ENCODE measurements at regions not wholly inside any gene's neighbourhood (a gene's known extent, or its start where the extent isn't known, plus 50 kb on each side); places are given as distances from the start of the nearest gene placed in this dataset.
A peak's percentile ranks its signal among the peaks of the same experiment; 100 is the strongest.

- ATAC-seq (no peak), DNase-seq (no peak)
- intact Hi-C loops (cut with DNase I): no loop called here
- Histone ChIP-seq H3K27ac (no peak overlapping the region), H3K4me1 (no peaks in the 10 kb centered on the region), H3K36me3 (no peaks in the 10 kb centered on the region), H3K9me3 (no peaks in the 10 kb centered on the region), H3K4me3 (no peak overlapping the region), H3K27me3 (no peaks in the 10 kb centered on the region)
- no peak for TF ChIP-seq CTCF (IDR thresholded peaks at IDR 0.05)
These were observed 75.8 kb upstream of the LHX8 start for GRCh38 chr1:75058424-75058823.

GRCh38 chr1:75062111-75062510, 72.1 kb upstream of the LHX8 start:
- no peaks in the 10 kb centered on the region for H3K27me3 ChIP-seq
- H3K27ac ChIP-seq: no peak overlapping the region
- intact Hi-C loops (cut with DNase I): no loop called here
- DNase-seq: no peak
- no peaks in the 10 kb centered on the region for H3K4me1 ChIP-seq
- no peaks in the 10 kb centered on the region for H3K36me3 ChIP-seq
- no peaks in the 10 kb centered on the region for H3K9me3 ChIP-seq
- H3K4me3 ChIP-seq: no peak overlapping the region
- TF ChIP-seq CTCF (IDR thresholded peaks at IDR 0.05): no peak
- no peak for ATAC-seq

- Histone ChIP-seq H3K4me3 (no peak overlapping the region), H3K9me3 (no peaks in the 10 kb centered on the region), H3K27me3 (no peaks in the 10 kb centered on the region), H3K36me3 (no peaks in the 10 kb centered on the region), H3K27ac (no peak overlapping the region), H3K4me1 (no peaks in the 10 kb centered on the region)
- intact Hi-C loops (cut with DNase I): no loop called here
- no peak for DNase-seq
- no peak for TF ChIP-seq CTCF (IDR thresholded peaks at IDR 0.05)
- peak; percentile 13 for ATAC-seq
These were observed 66.2 kb upstream of the LHX8 start for GRCh38 chr1:75067975-75068374.

GRCh38 chr1:75074831-75075395, 59.3 kb upstream of the LHX8 start:
- intact Hi-C loops (cut with DNase I): no loop called here

GRCh38 chr1:75079538-75080290, 54.5 kb upstream of the LHX8 start:
- Histone ChIP-seq H3K27ac (no peak overlapping the region), H3K4me3 (no peak overlapping the region), H3K4me1 (no peaks in the 10 kb centered on the region), H3K27me3 (no peaks in the 10 kb centered on the region), H3K9me3 (no peaks in the 10 kb centered on the region), H3K36me3 (no peaks in the 10 kb centered on the region)
- TF ChIP-seq CTCF (IDR thresholded peaks at IDR 0.05): no peak
- intact Hi-C loops (cut with DNase I): no loop called here
- no peak for DNase-seq
- peak; percentile 45 for ATAC-seq

More at GRCh38 chr1:75074831-75075395, 59.3 kb upstream of the LHX8 start:
- H3K9me3 ChIP-seq: no peaks in the 10 kb centered on the region
- H3K4me1 ChIP-seq: no peaks in the 10 kb centered on the region
- no peak overlapping the region for H3K4me3 ChIP-seq
- no peaks in the 10 kb centered on the region for H3K27me3 ChIP-seq
- no peak for DNase-seq
- no peaks in the 10 kb centered on the region for H3K36me3 ChIP-seq
- no peak overlapping the region for H3K27ac ChIP-seq
- ATAC-seq: no peak
- TF ChIP-seq CTCF (IDR thresholded peaks at IDR 0.05): no peak
